ENCODE measurements at regions not wholly inside any gene's neighbourhood (a gene's known extent, or its start where the extent isn't known, plus 50 kb on each side); places are given as distances from the start of the nearest gene placed in this dataset.
"Not testable (repeated sequence)": the region's sequence is repeated elsewhere in the genome, so short reads cannot be mapped to it uniquely, and the experiment has no call there.

- TF ChIP-seq, protein P1, sequence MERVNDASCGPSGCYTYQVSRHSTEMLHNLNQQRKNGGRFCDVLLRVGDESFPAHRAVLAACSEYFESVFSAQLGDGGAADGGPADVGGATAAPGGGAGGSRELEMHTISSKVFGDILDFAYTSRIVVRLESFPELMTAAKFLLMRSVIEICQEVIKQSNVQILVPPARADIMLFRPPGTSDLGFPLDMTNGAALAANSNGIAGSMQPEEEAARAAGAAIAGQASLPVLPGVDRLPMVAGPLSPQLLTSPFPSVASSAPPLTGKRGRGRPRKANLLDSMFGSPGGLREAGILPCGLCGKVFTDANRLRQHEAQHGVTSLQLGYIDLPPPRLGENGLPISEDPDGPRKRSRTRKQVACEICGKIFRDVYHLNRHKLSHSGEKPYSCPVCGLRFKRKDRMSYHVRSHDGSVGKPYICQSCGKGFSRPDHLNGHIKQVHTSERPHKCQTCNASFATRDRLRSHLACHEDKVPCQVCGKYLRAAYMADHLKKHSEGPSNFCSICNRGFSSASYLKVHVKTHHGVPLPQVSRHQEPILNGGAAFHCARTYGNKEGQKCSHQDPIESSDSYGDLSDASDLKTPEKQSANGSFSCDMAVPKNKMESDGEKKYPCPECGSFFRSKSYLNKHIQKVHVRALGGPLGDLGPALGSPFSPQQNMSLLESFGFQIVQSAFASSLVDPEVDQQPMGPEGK (CRISPR knock-in tag; IDR thresholded peaks at IDR 0.05; ENCODE audit: borderline replicate concordance) = no peak
- TF ChIP-seq ARNTL (CRISPR knock-in tag; IDR thresholded peaks at IDR 0.05; ENCODE audit: borderline replicate concordance, low read depth) = no peak
- TF ChIP-seq TCF4 (CRISPR knock-in tag; IDR thresholded peaks at IDR 0.05; ENCODE audit: borderline replicate concordance) = no peak
These were observed 234.5 kb upstream of the SLIT2 start (continued) for GRCh38 chr4:20017070-20017776.

DNA sequence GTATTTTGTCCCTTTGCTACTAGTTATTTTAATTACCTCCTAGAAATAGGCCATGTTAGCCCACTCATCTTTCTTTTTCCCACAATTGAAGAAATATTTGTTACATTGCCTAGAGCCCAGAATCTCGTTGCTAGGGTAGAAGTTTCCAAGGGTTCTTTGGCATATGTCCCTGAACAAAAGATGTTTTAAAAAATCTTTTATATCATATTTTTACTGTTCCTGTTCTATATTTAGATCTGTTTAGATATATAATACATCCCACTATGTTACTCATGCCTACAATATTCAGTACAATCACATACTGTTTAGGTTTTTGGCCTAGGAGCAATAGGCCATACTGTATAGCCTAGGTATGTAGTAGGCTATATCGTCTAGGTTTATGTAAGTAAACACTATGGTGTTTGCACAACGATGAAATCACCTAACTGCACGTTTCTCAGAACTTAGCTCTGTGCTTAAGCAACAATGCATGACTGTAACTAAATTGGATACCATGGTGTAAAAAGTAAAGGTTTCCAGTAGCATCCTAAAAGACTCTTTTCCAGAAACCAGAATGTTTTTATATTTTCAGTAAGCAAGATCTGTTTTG, 236.0 kb upstream of the SLIT2 start:
- no peak for ATAC-seq
- no peak for TF ChIP-seq TSHZ2 (CRISPR knock-in tag; IDR thresholded peaks at IDR 0.05)

DNA sequence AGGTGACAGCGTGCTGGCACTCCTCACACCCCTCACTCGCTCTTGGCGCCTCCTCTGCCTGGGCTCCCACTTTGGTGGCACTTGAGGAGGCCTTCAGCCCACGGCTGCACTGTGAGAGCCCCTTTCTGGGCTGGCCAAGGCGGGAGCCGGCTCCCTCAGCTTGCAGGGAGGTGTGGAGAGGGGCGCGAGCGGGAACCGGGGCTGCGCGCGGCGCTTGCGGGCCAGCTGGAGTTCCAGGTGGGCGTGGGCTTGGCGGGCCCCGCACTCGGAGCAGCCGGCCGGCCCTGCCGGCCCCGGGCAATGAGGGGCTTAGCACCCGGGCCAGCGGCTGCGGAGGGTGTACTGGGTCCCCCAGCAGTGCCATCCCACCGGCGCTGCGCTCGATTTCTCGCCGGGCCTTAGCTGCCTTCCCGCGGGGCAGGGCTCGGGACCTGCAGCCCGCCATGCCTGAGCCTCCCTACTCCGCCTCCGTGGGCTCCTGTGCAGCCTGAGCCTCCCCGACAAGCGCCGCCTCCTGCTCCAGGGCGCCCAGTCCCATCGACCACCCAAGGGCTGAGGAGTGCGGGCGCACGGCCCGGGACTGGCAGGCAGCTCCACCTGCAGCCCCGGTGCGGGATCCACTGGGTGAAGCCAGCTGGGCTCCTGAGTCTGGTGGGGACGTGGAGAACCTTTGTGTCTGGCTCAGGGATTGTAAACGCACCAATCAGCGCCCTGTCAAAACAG, 247.7 kb upstream of the SLIT2 start:
- not testable (repeated sequence) for ATAC-seq

DNA sequence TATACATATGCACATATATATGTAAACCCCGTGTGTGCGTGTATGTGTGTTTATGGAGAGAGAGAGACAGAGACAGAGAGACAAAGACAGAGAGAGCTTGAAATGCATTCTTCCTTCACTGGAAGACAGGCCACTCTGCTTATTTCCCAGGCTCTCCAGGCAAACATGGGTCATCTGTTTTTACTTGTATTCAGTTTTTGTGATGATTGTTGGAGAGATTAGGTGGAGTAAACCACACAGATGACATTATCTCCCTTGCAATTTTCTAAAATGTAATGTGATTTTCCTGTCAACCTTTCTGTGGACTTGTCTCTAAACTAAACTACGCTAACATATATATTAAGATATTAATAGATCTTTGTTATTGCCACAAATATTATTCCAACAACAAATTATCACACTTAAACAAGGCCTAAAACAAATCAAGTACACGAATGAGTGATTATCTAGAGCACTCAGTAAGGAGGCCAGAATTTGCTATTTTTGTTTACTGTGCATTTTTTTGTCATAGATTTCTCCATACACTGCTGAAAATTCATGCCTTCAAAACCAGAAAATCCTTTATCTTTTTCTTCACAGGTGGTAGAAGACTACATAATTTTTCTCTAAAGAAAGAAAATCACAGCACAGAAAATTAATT, 251.8 kb upstream of the SLIT2 start:
- no peak for TF ChIP-seq POU6F1 (CRISPR knock-in tag; IDR thresholded peaks at IDR 0.05; ENCODE audit: borderline replicate concordance, low read depth)
- TF ChIP-seq TSHZ2 (CRISPR knock-in tag; IDR thresholded peaks at IDR 0.05) = peak; percentile 58; the same call in 1 of the 2 replicates
- TF ChIP-seq TCF4 (CRISPR knock-in tag; IDR thresholded peaks at IDR 0.05; ENCODE audit: borderline replicate concordance) = peak; percentile 83; the same call in 1 of the 2 replicates
- peak; percentile 47; the same call in 1 of the 3 replicates for ATAC-seq

DNA sequence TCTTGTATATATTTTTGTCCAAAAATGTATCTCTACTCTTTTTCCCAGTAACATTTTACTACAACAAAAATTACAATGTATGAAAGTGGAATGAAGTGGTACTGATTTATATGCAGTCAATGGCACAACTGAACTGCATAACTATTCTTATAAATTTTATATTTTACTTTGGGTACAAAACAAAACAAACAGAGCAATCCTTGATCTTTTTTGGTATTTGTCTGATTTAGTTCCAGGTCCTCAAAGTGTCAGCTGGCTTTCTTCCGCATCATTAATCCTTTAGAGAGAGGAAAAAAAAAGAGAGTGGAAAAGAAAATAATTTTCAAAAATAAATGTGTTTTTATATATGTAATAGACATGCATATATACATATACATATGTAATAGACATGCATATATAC, 252.4 kb upstream of the SLIT2 start:
- no peak for ATAC-seq
- TF ChIP-seq OSR1 (CRISPR knock-in tag; IDR thresholded peaks at IDR 0.05) (no peak), CSDC2 (CRISPR knock-in tag; IDR thresholded peaks at IDR 0.05) (no peak), ARNTL (CRISPR knock-in tag; IDR thresholded peaks at IDR 0.05; ENCODE audit: borderline replicate concordance, low read depth) (no peak), PPARA (CRISPR knock-in tag; IDR thresholded peaks at IDR 0.05; ENCODE audit: borderline replicate concordance) (no peak), CREB5 (CRISPR knock-in tag; IDR thresholded peaks at IDR 0.05; ENCODE audit: low read depth) (no peak), ZFP3 (CRISPR knock-in tag; IDR thresholded peaks at IDR 0.05) (no peak), POU6F1 (CRISPR knock-in tag; IDR thresholded peaks at IDR 0.05; ENCODE audit: borderline replicate concordance, low read depth) (no peak), ESRRG (CRISPR knock-in tag; IDR thresholded peaks at IDR 0.05) (no peak), ZNF70 (CRISPR knock-in tag; IDR thresholded peaks at IDR 0.05) (no peak), TOX (CRISPR knock-in tag; IDR thresholded peaks at IDR 0.05; ENCODE audit: borderline replicate concordance) (no peak)

Measured in SK-N-SH treated with all-trans-retinoic acid at 6 μM for 48 hours (cell line).